WERI-Rb-1 (cell line): ENCODE measurements at regions not wholly inside any gene's neighbourhood (a gene's known extent, or its start where the extent isn't known, plus 50 kb on each side); places are given as distances from the start of the nearest gene placed in this dataset.

Experiments
- DNase-seq: peaks from one replicate; pipeline ENCODE4 v3.0.0-alpha.2; 2020
- H3K27ac ChIP-seq: fragments of 250-450 bp; sonication (Bioruptor Pico); 2 replicates; pipeline ENCODE4 v1.5.1; 2020; ENCODE audit warnings: mild to moderate bottlenecking, moderate library complexity
- H3K27me3 ChIP-seq: fragments of 250-450 bp; sonication (Bioruptor Pico); 2 replicates; pipeline ENCODE4 v1.5.1; 2021; ENCODE audit warnings: mild to moderate bottlenecking, low read depth, moderate library complexity; ENCODE audit not compliant: insufficient read depth, severe bottlenecking
- H3K36me3 ChIP-seq: fragments of 250-450 bp; sonication (Bioruptor Pico); 2 replicates; pipeline ENCODE4 v1.5.1; 2020; ENCODE audit warnings: mild to moderate bottlenecking, moderate library complexity
- H3K4me3 ChIP-seq: 2 replicates; pipeline ENCODE4 v1.5.1; 2011; ENCODE audit warnings: low read depth, mild to moderate bottlenecking, control low read depth, low read length
- H3K9me3 ChIP-seq: fragments of 250-450 bp; sonication (Bioruptor Pico); 2 replicates; pipeline ENCODE4 v1.5.1; 2021; ENCODE audit warnings: mild to moderate bottlenecking, moderate library complexity; ENCODE audit not compliant: severe bottlenecking
- CTCF ChIP-seq: IDR thresholded peaks from 2 replicates; pipeline ENCODE4 v1.5.1; 2011; ENCODE audit warnings: low read depth, mild to moderate bottlenecking, control low read depth, inconsistent platforms, low read length

DNA sequence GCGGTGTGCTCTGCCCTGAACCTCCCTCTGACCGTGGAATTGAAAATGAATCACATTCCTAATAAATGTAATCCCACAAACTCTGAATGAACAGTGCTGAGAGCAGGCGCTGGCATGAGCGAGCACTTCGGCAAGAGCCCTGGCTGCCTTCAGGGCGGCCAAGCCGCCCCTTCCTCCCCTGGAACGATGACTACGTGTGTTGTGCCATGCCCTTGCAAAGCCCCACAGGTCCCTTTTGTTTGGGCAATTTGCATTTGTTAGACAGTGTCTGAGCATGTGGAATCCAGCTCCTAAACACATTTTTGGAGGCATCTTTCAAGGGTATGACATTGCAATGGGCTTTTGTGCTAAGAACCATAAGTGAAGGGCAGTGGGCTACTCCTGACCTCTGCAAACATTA lies 95.6 kb upstream of the MKI67 start:
- Histone ChIP-seq H3K27me3 (peaks cover 4% of the 10 kb centered on the region), H3K36me3 (no peaks in the 10 kb centered on the region), H3K4me3 (no peak overlapping the region), H3K9me3 (no peaks in the 10 kb centered on the region), H3K27ac (no peak overlapping the region)
- TF ChIP-seq CTCF: no peak
- DNase-seq: no peak

DNA sequence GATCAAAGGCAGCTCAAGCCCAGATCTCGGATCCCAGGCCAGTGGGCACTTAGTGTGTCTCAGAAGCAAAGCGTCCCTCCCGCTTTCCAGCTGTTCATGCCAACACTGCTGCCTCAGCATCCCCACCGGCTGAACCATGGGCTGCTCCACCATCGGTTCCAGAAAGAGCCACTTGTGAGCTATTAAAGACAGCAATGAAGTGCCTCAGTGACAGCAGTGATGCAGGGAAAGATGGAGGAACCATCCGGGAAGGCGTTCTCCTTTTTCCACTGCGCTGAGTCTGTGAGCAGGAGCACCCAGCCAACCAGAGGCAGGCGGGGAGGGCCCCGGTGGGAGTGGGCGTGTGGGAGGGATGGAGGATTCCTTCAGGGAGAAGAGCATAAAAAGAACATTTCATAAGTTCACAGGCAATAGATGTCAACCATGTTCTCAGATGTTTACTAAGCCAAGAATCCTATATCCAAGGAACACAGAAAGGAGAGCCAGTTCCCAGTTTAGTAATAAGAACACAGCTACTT lies 96.2 kb upstream of the MKI67 start:
- no peaks in the 10 kb centered on the region for H3K9me3 ChIP-seq
- H3K36me3 ChIP-seq: no peaks in the 10 kb centered on the region
- H3K27ac ChIP-seq: no peak overlapping the region
- no peak for DNase-seq
- TF ChIP-seq CTCF: no peak
- peaks cover 4% of the 10 kb centered on the region for H3K27me3 ChIP-seq
- H3K4me3 ChIP-seq: no peak overlapping the region

DNA sequence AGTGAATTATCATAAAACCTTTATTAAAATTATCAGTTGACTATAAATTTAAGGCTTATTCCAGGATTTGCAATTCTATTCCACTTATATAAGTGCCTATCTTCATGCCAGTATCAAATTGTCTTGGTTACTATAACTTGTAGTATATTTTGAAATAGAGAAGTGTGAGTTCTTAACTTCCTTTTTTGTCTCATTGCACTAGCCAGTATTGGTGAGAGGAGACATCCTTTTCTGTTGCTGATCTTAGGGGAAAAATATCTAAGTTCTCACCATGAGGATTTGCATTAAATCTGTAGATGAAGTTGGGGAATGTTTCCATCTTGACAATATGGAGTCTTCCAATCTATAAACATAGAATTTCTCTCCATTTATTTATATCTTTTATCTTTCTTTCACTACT lies 104.2 kb upstream of the MKI67 start:
- H3K4me3 ChIP-seq: no peak overlapping the region
- H3K27ac ChIP-seq: no peak overlapping the region
- DNase-seq: no peak
- H3K9me3 ChIP-seq: peaks cover 7% of the 10 kb centered on the region
- no peaks in the 10 kb centered on the region for H3K36me3 ChIP-seq
- H3K27me3 ChIP-seq: peaks cover 7% of the 10 kb centered on the region
- no peak for TF ChIP-seq CTCF

DNA sequence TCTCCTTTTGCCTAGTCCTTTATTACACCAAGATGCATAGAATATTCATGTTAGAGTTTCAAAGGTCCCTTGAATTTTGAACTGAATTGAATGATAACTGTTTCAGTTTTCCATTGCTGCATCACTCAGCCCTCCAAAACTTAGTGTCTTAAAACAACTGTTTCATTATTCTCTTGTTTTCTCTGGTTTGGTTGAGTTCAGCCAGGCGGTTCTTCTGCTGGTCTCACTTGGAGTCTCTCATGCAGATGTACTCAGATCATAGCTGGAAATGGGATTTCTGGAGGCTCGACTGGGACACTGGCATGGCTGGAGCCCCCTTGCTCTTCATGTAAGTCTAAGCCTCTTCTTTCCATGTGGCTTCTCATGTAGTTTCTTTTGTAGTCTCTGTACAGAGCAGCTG lies 107.2 kb upstream of the MKI67 start:
- Histone ChIP-seq H3K27ac (no peak overlapping the region), H3K36me3 (no peaks in the 10 kb centered on the region), H3K27me3 (peaks cover 7% of the 10 kb centered on the region), H3K4me3 (no peak overlapping the region), H3K9me3 (peaks cover 7% of the 10 kb centered on the region)
- DNase-seq: no peak
- no peak for TF ChIP-seq CTCF

GRCh38 chr10:128237710-128238109 lies 111.5 kb upstream of the MKI67 start:
- no peak overlapping the region for H3K4me3 ChIP-seq
- TF ChIP-seq CTCF: no peak

DNA sequence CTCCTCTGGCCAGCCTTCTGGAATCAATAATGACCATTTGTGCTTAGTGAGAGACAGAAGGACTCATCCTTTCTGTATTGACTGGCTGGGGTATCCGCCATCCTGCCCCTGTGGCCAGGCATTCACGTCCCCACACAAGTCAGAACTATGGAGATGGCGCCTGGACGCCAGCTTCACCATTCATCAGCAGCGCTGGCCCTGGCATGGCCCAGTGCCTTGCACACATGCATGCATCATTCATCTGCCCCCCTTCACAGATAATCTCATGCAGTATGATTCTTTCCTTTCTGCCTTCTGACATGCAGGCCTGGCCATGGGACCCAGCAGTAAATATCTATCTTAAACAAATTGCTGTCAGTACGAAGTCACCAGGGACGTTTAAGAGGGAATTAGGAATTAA lies 114.8 kb upstream of the MKI67 start:
- no peak for TF ChIP-seq CTCF
- Histone ChIP-seq H3K36me3 (no peaks in the 10 kb centered on the region), H3K4me3 (no peak overlapping the region), H3K27ac (no peak overlapping the region), H3K9me3 (no peaks in the 10 kb centered on the region), H3K27me3 (peaks cover 4% of the 10 kb centered on the region)
- DNase-seq: no peak

More at GRCh38 chr10:128237710-128238109, 111.5 kb upstream of the MKI67 start:
- DNase-seq: no peak
- Histone ChIP-seq H3K27ac (no peak overlapping the region), H3K36me3 (no peaks in the 10 kb centered on the region), H3K27me3 (no peaks in the 10 kb centered on the region), H3K9me3 (peaks cover 7% of the 10 kb centered on the region)
